SK-N-SH (cell line): ENCODE measurements at regions not wholly inside any gene's neighbourhood (a gene's known extent, or its start where the extent isn't known, plus 50 kb on each side); places are given as distances from the start of the nearest gene placed in this dataset.

ENCODE experiments used
- CHD2 ChIP-seq: fragments of 150-350 bp; IDR thresholded peaks from 2 replicates; pipeline ENCODE4 v1.6.1; 2018; ENCODE audit warnings: low read length; ENCODE audit not compliant: partially characterized antibody
- CTCF ChIP-seq: fragments of 200-600 bp; sonication (generic); IDR thresholded peaks from 2 replicates; pipeline ENCODE4 v1.6.1; 2017; ENCODE audit warnings: antibody characterized with exemption, mild to moderate bottlenecking, moderate library complexity
- EZH2phosphoT487 ChIP-seq: fragments of 200-600 bp; sonication (generic); IDR thresholded peaks from 2 replicates; pipeline ENCODE4 v1.6.1; 2017; ENCODE audit warnings: low read depth, mixed run types, mild to moderate bottlenecking, antibody characterized with exemption, moderate library complexity, borderline replicate concordance
- GABPA ChIP-seq: IDR thresholded peaks from 2 replicates; pipeline ENCODE4 v1.4.0; 2012; ENCODE audit warnings: low read depth, mild to moderate bottlenecking
- NRF1 ChIP-seq: IDR thresholded peaks from 2 replicates; pipeline ENCODE4 v1.6.1; 2012; ENCODE audit warnings: low read depth, mild to moderate bottlenecking, low read length
- POLR2AphosphoS5 ChIP-seq: IDR thresholded peaks from 2 replicates; pipeline ENCODE4 v1.6.1; 2012; ENCODE audit warnings: low read depth, low read length
- REST ChIP-seq: IDR thresholded peaks from 2 replicates; pipeline ENCODE4 v1.6.1; 2012; ENCODE audit warnings: mild to moderate bottlenecking, low read depth, low read length, moderate library complexity
- RXRA ChIP-seq: IDR thresholded peaks from 2 replicates; pipeline ENCODE4 v1.4.0; 2012; ENCODE audit warnings: low read depth, mild to moderate bottlenecking, borderline replicate concordance
- TAF1 ChIP-seq: IDR thresholded peaks from 2 replicates; pipeline ENCODE4 v1.6.1; 2012; ENCODE audit warnings: low read depth, mild to moderate bottlenecking, low read length, moderate library complexity, borderline replicate concordance
- TEAD4 ChIP-seq: IDR thresholded peaks from 2 replicates; pipeline ENCODE4 v1.4.0; 2012; ENCODE audit warnings: mild to moderate bottlenecking, borderline replicate concordance; ENCODE audit not compliant: insufficient read depth

- TF ChIP-seq CTCF (no peak), REST (no peak), EZH2phosphoT487 (no peak), CHD2 (no peak), TEAD4 (no peak), TAF1 (no peak), POLR2AphosphoS5 (no peak), GABPA (no peak), NRF1 (no peak), RXRA (no peak)
Observed at GRCh38 chr6:4485735-4486134, 290.5 kb upstream of the CDYL start.
